ENCODE measurements at regions not wholly inside any gene's neighbourhood (a gene's known extent, or its start where the extent isn't known, plus 50 kb on each side); places are given as distances from the start of the nearest gene placed in this dataset.

DNA sequence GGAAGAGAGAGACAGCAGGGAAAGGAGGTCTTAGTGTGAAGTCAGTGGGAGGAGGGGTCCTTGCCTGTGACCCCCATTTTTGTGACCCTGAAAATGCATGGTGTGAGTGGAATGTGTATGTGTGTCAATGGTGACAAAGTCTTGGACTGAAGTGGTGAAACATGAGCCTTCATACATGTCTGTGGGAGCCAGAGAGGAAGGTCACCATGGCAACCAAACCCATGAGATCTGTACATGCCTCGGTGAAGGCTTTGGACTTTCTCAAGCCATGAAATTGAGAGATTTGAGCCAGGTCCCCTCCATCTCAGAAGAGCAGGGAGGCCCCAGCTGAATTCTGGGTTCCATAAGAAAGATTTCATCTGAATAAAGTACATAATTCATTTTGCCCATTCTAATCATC, 108.7 kb downstream of the TTC8 start:
- H3F3A ChIP-seq (ENCODE audit: insufficient read depth, low read length, poor library complexity, severe bottlenecking), result no peaks in the 10 kb centered on the region
- no peak overlapping the region for H3K27ac ChIP-seq (ENCODE audit: low read length)
- H3K9me2 ChIP-seq (ENCODE audit: insufficient read depth, low read length), result peaks cover 3% of the 10 kb centered on the region
- no peaks in the 10 kb centered on the region for H4K20me1 ChIP-seq (ENCODE audit: insufficient read depth)
- H2AFZ ChIP-seq (ENCODE audit: low read depth, low read length), result no peak overlapping the region
- H3K79me2 ChIP-seq (replicated peaks; ENCODE audit: insufficient read depth, low read length), result no peaks in the 10 kb centered on the region
- H3K36me3 ChIP-seq (ENCODE audit: insufficient read depth, low read length), result no peaks in the 10 kb centered on the region
- no peak overlapping the region for H3K9ac ChIP-seq (ENCODE audit: low read length)
- no peak overlapping the region for H3K4me3 ChIP-seq (ENCODE audit: low read length)
- peak overlapping the region; percentile 39 for H3K4me2 ChIP-seq (ENCODE audit: low read length)
- H3K9me3 ChIP-seq (ENCODE audit: low read length), result no peaks in the 10 kb centered on the region
- TF ChIP-seq EP300 (conservative IDR thresholded peaks at IDR 0.05; ENCODE audit: poor library complexity, severe bottlenecking) (peak; percentile 35), MXI1 (conservative IDR thresholded peaks at IDR 0.05; ENCODE audit: poor library complexity, severe bottlenecking) (no peak), TAF1 (IDR thresholded peaks at IDR 0.05; ENCODE audit: low read depth) (no peak), POLR2AphosphoS5 (IDR thresholded peaks at IDR 0.05) (peak; percentile 19), EZH2 (IDR thresholded peaks at IDR 0.05; ENCODE audit: borderline replicate concordance, insufficient read depth, low read length, poor library complexity, severe bottlenecking) (no peak), SMC3 (conservative IDR thresholded peaks at IDR 0.05; ENCODE audit: poor library complexity) (no peak), RAD21 (conservative IDR thresholded peaks at IDR 0.05) (no peak)
- TF ChIP-seq, protein P1, sequence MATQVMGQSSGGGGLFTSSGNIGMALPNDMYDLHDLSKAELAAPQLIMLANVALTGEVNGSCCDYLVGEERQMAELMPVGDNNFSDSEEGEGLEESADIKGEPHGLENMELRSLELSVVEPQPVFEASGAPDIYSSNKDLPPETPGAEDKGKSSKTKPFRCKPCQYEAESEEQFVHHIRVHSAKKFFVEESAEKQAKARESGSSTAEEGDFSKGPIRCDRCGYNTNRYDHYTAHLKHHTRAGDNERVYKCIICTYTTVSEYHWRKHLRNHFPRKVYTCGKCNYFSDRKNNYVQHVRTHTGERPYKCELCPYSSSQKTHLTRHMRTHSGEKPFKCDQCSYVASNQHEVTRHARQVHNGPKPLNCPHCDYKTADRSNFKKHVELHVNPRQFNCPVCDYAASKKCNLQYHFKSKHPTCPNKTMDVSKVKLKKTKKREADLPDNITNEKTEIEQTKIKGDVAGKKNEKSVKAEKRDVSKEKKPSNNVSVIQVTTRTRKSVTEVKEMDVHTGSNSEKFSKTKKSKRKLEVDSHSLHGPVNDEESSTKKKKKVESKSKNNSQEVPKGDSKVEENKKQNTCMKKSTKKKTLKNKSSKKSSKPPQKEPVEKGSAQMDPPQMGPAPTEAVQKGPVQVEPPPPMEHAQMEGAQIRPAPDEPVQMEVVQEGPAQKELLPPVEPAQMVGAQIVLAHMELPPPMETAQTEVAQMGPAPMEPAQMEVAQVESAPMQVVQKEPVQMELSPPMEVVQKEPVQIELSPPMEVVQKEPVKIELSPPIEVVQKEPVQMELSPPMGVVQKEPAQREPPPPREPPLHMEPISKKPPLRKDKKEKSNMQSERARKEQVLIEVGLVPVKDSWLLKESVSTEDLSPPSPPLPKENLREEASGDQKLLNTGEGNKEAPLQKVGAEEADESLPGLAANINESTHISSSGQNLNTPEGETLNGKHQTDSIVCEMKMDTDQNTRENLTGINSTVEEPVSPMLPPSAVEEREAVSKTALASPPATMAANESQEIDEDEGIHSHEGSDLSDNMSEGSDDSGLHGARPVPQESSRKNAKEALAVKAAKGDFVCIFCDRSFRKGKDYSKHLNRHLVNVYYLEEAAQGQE (IDR thresholded peaks at IDR 0.05; ENCODE audit: borderline replicate concordance), result no peak
- TF ChIP-seq, protein P2, sequence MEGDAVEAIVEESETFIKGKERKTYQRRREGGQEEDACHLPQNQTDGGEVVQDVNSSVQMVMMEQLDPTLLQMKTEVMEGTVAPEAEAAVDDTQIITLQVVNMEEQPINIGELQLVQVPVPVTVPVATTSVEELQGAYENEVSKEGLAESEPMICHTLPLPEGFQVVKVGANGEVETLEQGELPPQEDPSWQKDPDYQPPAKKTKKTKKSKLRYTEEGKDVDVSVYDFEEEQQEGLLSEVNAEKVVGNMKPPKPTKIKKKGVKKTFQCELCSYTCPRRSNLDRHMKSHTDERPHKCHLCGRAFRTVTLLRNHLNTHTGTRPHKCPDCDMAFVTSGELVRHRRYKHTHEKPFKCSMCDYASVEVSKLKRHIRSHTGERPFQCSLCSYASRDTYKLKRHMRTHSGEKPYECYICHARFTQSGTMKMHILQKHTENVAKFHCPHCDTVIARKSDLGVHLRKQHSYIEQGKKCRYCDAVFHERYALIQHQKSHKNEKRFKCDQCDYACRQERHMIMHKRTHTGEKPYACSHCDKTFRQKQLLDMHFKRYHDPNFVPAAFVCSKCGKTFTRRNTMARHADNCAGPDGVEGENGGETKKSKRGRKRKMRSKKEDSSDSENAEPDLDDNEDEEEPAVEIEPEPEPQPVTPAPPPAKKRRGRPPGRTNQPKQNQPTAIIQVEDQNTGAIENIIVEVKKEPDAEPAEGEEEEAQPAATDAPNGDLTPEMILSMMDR (IDR thresholded peaks at IDR 0.05; ENCODE audit: poor library complexity, severe bottlenecking), result no peak
- H3K27me3 ChIP-seq (ENCODE audit: insufficient read depth, low read depth, low read length), result no peaks in the 10 kb centered on the region

- no peak overlapping the region for H3K27ac ChIP-seq (ENCODE audit: low read length)
- no peak overlapping the region for H2AFZ ChIP-seq (ENCODE audit: low read depth, low read length)
- H3K4me2 ChIP-seq (ENCODE audit: low read length), result no peak overlapping the region
- H3F3A ChIP-seq (ENCODE audit: insufficient read depth, low read length, poor library complexity, severe bottlenecking), result no peaks in the 10 kb centered on the region
- H3K9ac ChIP-seq (ENCODE audit: low read length), result no peak overlapping the region
- H3K9me3 ChIP-seq (ENCODE audit: low read length), result no peaks in the 10 kb centered on the region
- TF ChIP-seq, protein P1 (IDR thresholded peaks at IDR 0.05; ENCODE audit: borderline replicate concordance), result no peak
- TF ChIP-seq EP300 (conservative IDR thresholded peaks at IDR 0.05; ENCODE audit: poor library complexity, severe bottlenecking), result no peak
- TF ChIP-seq EZH2 (IDR thresholded peaks at IDR 0.05; ENCODE audit: borderline replicate concordance, insufficient read depth, low read length, poor library complexity, severe bottlenecking), result no peak
- no peak for TF ChIP-seq TAF1 (IDR thresholded peaks at IDR 0.05; ENCODE audit: low read depth)
- TF ChIP-seq SMC3 (conservative IDR thresholded peaks at IDR 0.05; ENCODE audit: poor library complexity), result no peak
- TF ChIP-seq, protein P2 (IDR thresholded peaks at IDR 0.05; ENCODE audit: poor library complexity, severe bottlenecking), result no peak
- TF ChIP-seq MXI1 (conservative IDR thresholded peaks at IDR 0.05; ENCODE audit: poor library complexity, severe bottlenecking), result no peak
- TF ChIP-seq POLR2AphosphoS5 (IDR thresholded peaks at IDR 0.05), result no peak
- TF ChIP-seq RAD21 (conservative IDR thresholded peaks at IDR 0.05), result no peak
- peaks cover 3% of the 10 kb centered on the region for H3K9me2 ChIP-seq (ENCODE audit: insufficient read depth, low read length)
- no peaks in the 10 kb centered on the region for H4K20me1 ChIP-seq (ENCODE audit: insufficient read depth)
- no peaks in the 10 kb centered on the region for H3K36me3 ChIP-seq (ENCODE audit: insufficient read depth, low read length)
- H3K79me2 ChIP-seq (replicated peaks; ENCODE audit: insufficient read depth, low read length), result no peaks in the 10 kb centered on the region
- no peak overlapping the region for H3K4me3 ChIP-seq (ENCODE audit: low read length)
- no peaks in the 10 kb centered on the region for H3K27me3 ChIP-seq (ENCODE audit: insufficient read depth, low read depth, low read length)
Measured at GRCh38 chr14:88934351-88934806, 109.9 kb downstream of the TTC8 start.

Data from neural cell (in vitro differentiated cells).